Activated CD8-positive, alpha-beta memory T cell treated with anti-CD3 and anti-CD28 coated beads for 4 hours (primary cell): ENCODE measurements at regions not wholly inside any gene's neighbourhood (a gene's known extent, or its start where the extent isn't known, plus 50 kb on each side); places are given as distances from the start of the nearest gene placed in this dataset.
"Not testable (repeated sequence)": the region's sequence is repeated elsewhere in the genome, so short reads cannot be mapped to it uniquely, and the experiment has no call there.

Source experiments
- DNase-seq, 2 donors: peaks; one replicate each; pipeline ENCODE4 v3.0.0-alpha.2; 2020; ENCODE audit warnings: low read depth in 2 of 2

GRCh38 chr6:6978731-6979130 lies 129.0 kb upstream of the RREB1 start:
- DNase-seq = no peak

DNA sequence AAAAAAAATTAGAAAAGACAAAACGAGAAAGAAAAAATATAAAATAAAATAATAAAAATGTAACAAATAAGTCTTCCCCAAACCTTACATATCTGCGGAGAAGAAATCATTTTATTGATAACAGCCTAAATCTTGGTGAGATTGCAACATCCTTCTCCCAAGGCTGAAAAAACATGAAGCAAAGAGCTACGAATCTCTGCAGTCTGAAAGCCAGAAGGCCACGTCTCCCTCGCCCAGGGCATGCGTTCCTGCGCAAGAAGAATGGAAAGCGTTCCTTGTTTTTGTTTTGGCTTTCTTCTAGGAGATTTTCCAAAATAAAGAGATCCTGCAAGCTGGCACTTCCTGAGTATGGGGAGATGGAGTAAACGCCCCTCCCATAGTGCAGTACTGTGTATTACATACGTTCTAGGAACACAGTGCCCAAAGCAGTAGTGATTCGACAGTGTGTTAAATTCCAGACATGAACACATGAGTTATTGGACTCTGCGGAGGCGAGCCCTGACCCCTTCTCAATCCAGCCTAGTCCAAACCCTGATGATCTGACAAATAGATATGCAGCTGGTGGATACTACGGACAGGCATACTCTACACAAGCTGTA lies 126.7 kb upstream of the RREB1 start:
- DNase-seq = no peak

GRCh38 chr6:6981681-6982322 lies 126.0 kb upstream of the RREB1 start:
- DNase-seq = no peak

DNA sequence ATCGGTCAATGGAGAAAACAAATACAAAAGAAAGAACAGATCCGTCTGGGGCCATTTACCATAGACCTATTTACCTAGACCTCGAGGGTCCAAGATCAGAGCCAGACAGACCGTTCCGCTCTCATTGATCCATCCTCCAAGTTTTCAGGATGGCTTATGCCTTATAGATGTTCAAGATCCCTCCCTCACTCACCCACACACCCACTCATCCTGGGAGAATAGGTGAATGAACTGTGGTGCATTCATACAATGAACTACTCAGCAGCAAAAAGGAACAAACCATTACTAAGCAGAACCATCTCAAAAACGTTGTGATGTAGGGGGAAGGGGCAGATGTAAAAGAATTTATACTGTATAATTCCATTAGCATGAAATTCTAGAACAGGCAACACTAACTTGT lies 125.1 kb upstream of the RREB1 start:
- no peak for DNase-seq

GRCh38 chr6:6984585-6985366 lies 123.0 kb upstream of the RREB1 start:
- DNase-seq = no peak

- DNase-seq = no peak
These were observed 121.4 kb upstream of the RREB1 start for GRCh38 chr6:6986344-6986743.

GRCh38 chr6:6987749-6988148 lies 120.0 kb upstream of the RREB1 start:
- DNase-seq = no peak

DNA sequence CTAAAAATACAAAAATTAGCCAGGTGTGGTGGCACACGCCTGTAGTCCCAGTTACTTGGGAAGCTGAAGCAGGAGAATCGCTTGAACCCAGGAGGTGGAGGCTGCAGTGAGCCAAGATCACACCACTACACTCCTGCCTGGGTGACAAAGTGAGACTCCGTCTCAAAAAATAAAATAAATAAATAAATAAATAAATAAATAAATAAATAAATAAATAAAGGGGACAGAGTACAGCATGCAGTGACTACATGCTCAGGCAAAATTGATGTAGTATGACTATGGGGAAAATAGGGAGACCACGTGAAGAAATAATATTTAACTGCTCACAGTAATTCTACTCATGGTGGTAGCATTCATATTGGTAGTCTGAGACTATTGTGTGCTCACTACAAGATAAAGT lies 117.7 kb upstream of the RREB1 start:
- not testable (repeated sequence) for DNase-seq

DNA sequence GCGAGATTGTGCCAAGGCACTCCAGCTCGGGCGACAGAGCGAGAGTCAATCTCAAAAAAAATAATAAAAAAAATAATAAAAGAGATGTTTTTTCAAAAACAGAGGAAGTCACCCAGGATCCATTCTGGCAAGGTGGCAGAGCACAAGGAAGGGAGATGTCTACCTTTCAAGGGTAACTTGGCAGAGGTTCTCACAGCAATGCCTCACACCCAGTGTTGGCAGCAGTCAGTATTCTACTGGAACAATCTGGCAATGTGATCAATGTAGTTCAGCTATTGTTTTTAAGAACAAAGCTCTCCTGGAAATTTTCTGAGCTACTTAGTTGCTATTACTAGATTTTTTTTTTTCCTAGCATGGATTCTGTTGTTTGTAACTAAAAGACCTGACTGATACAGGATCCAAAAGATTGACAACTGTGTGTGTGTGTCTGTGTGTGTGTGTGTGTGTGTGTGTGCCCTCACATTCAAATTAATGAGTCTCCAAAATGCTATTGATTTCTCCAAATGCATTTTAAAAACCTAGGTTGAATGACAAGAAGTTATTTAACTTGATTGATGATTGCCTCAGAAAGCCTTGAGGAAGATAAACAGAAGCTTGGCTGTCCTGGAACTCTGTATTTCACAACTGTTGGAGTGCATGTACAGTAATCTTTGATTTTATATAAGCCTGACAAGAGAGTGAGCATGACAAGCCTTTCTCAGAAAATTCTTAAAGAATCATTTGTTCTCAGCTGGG lies 114.1 kb upstream of the RREB1 start:
- DNase-seq = no peak

GRCh38 chr6:6994796-6995195 lies 113.0 kb upstream of the RREB1 start:
- DNase-seq = no peak

DNA sequence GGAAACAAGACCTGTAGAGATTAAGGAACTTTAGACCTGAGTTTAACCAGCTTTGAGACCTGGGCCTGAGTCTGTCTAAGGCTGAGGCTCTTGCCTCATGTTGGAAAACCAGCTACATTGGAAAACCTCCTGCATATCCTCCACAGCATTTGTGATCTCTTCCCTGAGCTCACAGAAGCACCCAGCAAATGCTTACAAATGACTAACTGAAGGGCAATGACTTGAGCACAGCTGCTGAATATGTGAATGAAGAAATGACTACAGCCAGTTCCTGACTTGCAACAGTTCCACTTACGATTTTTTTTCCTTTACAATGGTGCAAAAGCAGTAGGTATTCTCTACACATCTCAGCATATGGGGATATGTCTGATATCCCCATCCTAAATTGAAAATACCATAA lies 112.4 kb upstream of the RREB1 start:
- no peak for DNase-seq

DNA sequence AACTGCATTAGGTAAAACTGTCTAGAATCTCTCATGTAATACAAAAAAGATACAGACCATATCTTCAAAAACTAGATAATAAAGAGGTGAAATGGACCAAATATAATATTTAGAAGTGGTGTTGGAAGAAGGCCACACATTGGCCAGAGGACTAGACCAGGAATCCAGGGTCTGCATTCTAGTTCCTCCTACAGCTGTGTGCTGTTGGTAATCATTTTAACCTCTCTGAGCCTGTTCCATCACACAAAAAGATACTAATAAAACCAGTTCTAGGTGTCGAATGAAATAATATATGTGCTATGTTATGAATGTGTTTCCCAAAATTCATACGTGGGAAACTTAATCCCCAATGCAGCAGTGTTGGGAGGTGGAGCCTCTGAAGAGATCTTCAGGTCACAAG lies 111.6 kb upstream of the RREB1 start:
- no peak for DNase-seq

GRCh38 chr6:6997263-6998193 lies 110.2 kb upstream of the RREB1 start:
- DNase-seq = no peak

DNA sequence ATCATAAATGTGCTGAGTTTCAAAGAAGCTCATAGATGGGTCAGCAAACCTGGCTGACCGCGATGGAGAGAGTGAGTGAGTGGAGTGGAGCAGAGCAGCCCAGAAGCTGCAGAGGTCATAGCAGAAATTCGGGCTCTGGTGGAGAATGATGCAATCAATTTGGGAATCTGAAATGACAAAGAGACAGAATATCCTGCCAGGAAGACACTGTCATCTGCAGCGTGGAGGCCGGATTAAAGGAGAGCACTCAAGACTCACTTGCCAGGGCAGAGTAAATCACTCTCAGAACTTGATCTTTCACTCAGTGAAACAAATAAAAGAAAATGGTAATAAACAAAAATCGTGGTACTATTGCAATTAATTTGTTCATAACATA lies 109.6 kb upstream of the RREB1 start:
- DNase-seq = no peak

DNA sequence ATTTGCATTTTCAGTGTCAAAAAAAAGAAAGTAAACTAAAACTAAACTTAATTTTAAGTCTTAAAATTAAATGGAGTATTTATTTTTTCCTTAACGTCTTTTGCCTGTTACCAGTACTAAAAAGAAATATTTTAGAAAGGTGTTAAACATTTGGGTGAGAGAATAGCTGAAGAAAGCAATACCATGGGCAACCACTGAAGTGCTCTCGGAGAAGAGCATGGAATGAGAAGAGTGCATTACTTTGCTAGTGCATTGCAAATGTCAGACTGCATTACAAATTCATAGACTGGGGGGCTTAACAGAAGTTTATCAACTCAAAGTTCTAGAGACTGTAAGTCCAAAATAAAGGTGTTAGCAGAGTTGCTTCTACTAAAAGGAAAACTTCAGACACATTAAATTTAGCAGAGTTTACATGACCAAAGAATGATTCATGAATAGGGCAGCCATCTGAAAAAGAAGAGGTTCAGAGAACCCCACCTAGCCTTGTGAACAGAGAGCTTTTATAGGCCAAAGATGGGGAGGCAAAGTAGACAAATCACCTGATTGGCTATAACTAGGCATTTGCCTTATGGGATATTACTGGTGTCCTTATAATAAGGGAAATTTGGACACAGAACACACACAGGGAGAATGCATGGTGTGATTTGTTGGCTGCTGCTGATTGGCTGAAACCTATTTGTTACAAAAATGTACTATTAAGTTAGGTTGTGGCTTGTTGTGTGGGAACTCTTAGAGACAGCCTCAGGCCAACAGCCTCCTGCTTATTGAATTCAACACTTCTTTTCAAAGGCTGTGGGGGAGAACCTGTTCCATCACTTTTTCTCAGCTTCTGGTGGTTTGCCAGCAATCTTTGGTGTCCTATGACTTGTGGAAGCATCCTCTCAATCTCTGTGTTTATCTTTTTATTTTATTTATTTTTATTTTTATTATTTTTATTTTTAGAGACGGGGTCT lies 106.7 kb upstream of the RREB1 start:
- no peak for DNase-seq

DNA sequence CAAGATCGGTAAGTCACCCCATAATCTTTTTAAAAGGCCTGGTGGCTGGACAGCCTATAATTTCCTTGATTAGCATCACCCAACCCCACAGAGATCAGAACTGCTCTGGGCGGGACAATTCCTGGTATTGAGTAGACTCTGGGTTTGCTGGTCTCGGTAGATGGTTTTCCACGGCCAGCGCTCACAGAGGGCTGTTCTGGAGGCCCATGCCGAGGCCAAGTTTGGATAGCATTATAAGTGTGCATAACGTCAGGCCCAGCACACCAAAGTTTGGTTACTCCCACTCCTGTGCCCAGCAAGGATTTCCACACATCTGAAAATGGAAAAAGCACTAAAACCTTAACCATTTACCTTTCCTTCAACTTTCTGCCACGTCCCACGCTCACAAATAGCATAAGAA lies 104.7 kb upstream of the RREB1 start:
- no peak for DNase-seq

- DNase-seq = no peak
These were observed 103.0 kb upstream of the RREB1 start for GRCh38 chr6:7004581-7005297.

- no peak for DNase-seq
These were observed 101.1 kb upstream of the RREB1 start for GRCh38 chr6:7006515-7007191.

DNA sequence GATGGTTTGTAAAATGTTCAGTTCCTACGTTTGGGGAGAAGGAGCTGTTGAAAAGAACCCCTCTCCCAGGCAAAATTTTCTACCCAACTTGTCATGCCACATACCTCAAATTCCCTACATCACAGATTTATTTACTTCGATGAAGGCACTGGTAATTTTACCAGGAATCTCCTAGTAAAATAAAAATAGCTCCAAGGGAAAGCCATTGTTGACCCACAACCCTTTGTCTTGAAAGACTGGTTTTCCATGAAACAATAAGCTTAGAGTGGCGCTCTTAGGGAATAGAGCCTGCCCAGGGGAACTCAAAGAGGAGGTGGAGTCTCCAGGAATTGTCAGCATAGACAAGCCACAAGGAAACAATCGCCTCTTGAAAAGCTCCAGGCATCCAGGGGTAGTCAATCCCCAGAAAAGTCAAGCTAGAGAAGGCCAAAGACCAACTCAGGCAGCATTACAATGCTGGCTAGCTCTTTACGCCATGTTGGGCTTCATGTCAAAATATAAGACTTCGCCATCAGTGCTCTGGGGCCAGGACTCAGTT lies 99.2 kb upstream of the RREB1 start:
- DNase-seq = no peak
